ENCODE measurements at regions not wholly inside any gene's neighbourhood (a gene's known extent, or its start where the extent isn't known, plus 50 kb on each side); places are given as distances from the start of the nearest gene placed in this dataset.
"Not testable (repeated sequence)": the region's sequence is repeated elsewhere in the genome, so short reads cannot be mapped to it uniquely, and the experiment has no call there.

- DNase-seq = no peak
Measured at GRCh38 chr5:85906460-85906859, 711.3 kb upstream of the COX7C start.

- no peak for DNase-seq
Measured at GRCh38 chr5:85910335-85910734, 707.4 kb upstream of the COX7C start.

GRCh38 chr5:85920984-85921383 lies 696.8 kb upstream of the COX7C start:
- no peak for DNase-seq

- no peak for DNase-seq
Measured at GRCh38 chr5:85921590-85921989, 696.2 kb upstream of the COX7C start.

- no peak for DNase-seq
Measured at GRCh38 chr5:85927632-85928031, 690.1 kb upstream of the COX7C start.

- no peak for DNase-seq
Measured at GRCh38 chr5:85929713-85930112, 688.0 kb upstream of the COX7C start.

- DNase-seq = no peak
Measured at GRCh38 chr5:85931220-85931619, 686.5 kb upstream of the COX7C start.

- no peak for DNase-seq
Measured at GRCh38 chr5:85938201-85938600, 679.5 kb upstream of the COX7C start.

- DNase-seq = no peak
Measured at GRCh38 chr5:85951707-85952210, 666.0 kb upstream of the COX7C start.

- DNase-seq = no peak
Measured at GRCh38 chr5:85952680-85953079, 665.1 kb upstream of the COX7C start.

- DNase-seq = no peak
Measured at GRCh38 chr5:85967681-85968080, 650.1 kb upstream of the COX7C start.

GRCh38 chr5:85972539-85972938 lies 645.2 kb upstream of the COX7C start:
- no peak for DNase-seq

- DNase-seq = no peak
Measured at GRCh38 chr5:85985167-85985566, 632.6 kb upstream of the COX7C start.

GRCh38 chr5:85990998-85991397 lies 626.7 kb upstream of the COX7C start:
- DNase-seq = no peak

GRCh38 chr5:85994653-85995052 lies 623.1 kb upstream of the COX7C start:
- not testable (repeated sequence) for DNase-seq

GRCh38 chr5:85998656-85999055 lies 619.1 kb upstream of the COX7C start:
- no peak for DNase-seq

- DNase-seq = no peak
Measured at GRCh38 chr5:86008293-86008692, 609.4 kb upstream of the COX7C start.

GRCh38 chr5:86008704-86009103 lies 609.0 kb upstream of the COX7C start:
- no peak for DNase-seq

GRCh38 chr5:86011937-86012336 lies 605.8 kb upstream of the COX7C start:
- DNase-seq = no peak

GRCh38 chr5:86029308-86029707 lies 588.4 kb upstream of the COX7C start:
- no peak for DNase-seq

- no peak for DNase-seq
Measured at GRCh38 chr5:86030753-86031152, 587.0 kb upstream of the COX7C start.

GRCh38 chr5:86038566-86038965 lies 579.2 kb upstream of the COX7C start:
- no peak for DNase-seq

GRCh38 chr5:86039351-86039750 lies 578.4 kb upstream of the COX7C start:
- DNase-seq = no peak

- DNase-seq = no peak
Measured at GRCh38 chr5:86070719-86071118, 547.0 kb upstream of the COX7C start.

- DNase-seq = no peak
Measured at GRCh38 chr5:86074297-86074696, 543.4 kb upstream of the COX7C start.

GRCh38 chr5:86075139-86075538 lies 542.6 kb upstream of the COX7C start:
- DNase-seq = no peak
